ENCODE measurements at regions not wholly inside any gene's neighbourhood (a gene's known extent, or its start where the extent isn't known, plus 50 kb on each side); places are given as distances from the start of the nearest gene placed in this dataset.

DNA sequence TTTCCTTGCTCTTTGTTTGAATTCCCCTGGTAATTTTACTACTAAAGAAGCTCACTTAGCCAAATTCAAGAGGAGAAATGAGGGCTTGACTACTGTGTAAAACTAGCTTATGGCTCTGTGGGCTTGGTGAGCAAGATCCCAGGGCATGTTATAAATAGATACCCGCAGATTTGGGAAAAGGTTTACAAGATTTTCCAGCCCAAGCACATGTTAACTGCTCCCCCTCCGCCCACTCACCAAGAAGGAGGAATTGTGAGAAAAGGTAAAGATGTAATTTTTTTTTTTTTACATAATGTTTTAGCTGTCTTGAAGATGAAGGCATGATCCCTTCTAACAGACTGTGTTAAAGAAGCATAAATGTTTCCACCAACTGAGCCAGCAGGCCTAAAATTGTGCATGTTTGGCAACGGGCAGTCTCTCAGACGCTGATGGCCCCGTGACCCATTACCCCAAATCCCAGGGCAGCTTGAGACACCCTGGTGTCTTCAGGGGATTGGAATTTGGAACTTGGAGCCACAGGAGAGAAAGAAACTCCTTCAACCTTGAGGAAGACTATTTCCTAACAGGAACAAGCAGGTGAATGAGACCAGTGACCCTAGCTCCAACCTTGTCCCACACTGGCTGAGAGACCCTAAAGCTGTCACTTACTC, 429.8 kb upstream of the CELF2 start:
- Histone ChIP-seq H3K27me3 (replicated peaks; ENCODE audit: control insufficient read depth, insufficient read depth, low read length) (no peaks in the 10 kb centered on the region), H3K9me3 (ENCODE audit: control insufficient read depth, low read length) (no peaks in the 10 kb centered on the region), H3K4me1 (ENCODE audit: control insufficient read depth, insufficient read depth, low read length) (peaks cover 51% of the 10 kb centered on the region), H3K36me3 (ENCODE audit: control insufficient read depth, insufficient read depth, low read length, severe bottlenecking) (no peaks in the 10 kb centered on the region), H3K4me3 (ENCODE audit: low read length) (no peak overlapping the region), H3K9ac (ENCODE audit: low read length) (no peak overlapping the region)
- DNase-seq (ENCODE audit: low read depth): no peak

DNA sequence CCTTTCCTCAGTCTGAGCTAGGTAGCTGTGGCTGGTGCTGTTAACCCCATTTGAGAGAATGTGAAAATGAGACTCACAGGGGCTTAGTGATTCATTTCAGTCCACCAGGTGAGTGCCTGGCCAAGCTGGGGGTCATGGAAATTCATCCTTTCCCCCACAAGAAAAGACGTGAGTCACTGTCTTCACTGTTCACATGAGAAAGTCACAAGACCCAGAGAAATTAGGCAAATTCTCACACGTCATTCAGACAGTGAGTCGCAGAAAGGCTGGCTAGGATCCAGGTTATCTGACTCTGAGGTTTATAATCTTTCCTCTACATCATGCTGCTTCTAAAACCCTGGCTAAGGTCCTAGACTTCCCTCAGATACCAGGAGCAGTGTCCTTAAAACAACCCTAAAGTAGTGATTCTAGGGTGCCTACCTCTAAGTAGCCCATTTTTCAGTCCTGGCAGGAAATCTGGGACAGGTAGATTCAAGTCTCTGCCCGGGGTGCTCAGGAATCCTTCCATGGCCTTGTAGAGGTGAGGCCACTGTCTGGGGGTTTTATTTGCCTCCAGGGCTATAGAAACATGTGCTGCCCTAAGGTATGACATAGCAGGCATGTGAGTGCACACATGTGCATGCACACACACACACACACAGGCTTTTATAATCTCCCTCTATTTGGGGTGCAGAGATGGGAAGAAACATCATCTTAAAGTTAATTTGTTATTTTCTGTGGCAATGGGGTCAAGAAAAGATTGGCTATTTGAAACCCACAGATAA, 427.9 kb upstream of the CELF2 start:
- DNase-seq (ENCODE audit: low read depth): no peak
- H3K9ac ChIP-seq (ENCODE audit: low read length): peak overlapping the region; percentile 32
- peaks cover 51% of the 10 kb centered on the region for H3K4me1 ChIP-seq (ENCODE audit: control insufficient read depth, insufficient read depth, low read length)

DNA sequence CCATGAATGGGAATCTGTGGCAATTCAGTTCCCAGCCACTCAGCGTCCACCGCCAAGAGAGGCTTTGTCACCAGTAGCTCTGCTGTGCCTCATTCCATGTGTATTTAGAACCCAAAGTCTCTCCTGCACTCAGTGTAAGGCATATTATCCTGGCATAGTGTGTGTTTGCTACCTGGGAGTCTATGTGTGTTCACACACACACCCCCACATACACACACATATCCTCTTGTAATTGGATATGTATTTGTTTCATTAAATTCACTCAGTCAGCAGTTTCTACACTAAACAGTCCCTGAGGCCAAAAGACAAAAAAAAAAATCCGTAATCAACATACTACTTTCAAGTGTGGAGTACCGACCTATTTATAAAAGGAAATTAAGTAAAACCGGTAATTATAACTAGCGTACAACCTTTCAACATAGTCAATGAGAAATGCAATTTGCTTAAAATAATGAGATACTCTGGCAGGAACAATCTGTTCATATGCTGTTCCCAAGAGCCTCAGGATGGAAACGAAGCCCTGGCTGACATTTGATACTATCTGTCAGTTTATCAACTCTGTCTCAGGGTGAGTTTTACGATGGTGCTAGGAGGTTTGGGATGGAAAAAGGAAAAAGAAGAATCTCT, 425.8 kb upstream of the CELF2 start:
- Histone ChIP-seq H3K27me3 (replicated peaks; ENCODE audit: control insufficient read depth, insufficient read depth, low read length) (no peaks in the 10 kb centered on the region), H3K9ac (ENCODE audit: low read length) (peak overlapping the region; percentile 44), H3K4me1 (ENCODE audit: control insufficient read depth, insufficient read depth, low read length) (peaks cover 51% of the 10 kb centered on the region), H3K4me3 (ENCODE audit: low read length) (peak overlapping the region; percentile 62), H3K9me3 (ENCODE audit: control insufficient read depth, low read length) (no peaks in the 10 kb centered on the region), H3K36me3 (ENCODE audit: control insufficient read depth, insufficient read depth, low read length, severe bottlenecking) (no peaks in the 10 kb centered on the region)
- DNase-seq (ENCODE audit: low read depth): no peak

More for the DNA sequence above, 427.9 kb upstream of the CELF2 start:
- H3K27me3 ChIP-seq (replicated peaks; ENCODE audit: control insufficient read depth, insufficient read depth, low read length): no peaks in the 10 kb centered on the region
- no peaks in the 10 kb centered on the region for H3K9me3 ChIP-seq (ENCODE audit: control insufficient read depth, low read length)
- H3K4me3 ChIP-seq (ENCODE audit: low read length): no peak overlapping the region
- H3K36me3 ChIP-seq (ENCODE audit: control insufficient read depth, insufficient read depth, low read length, severe bottlenecking): no peaks in the 10 kb centered on the region

DNA sequence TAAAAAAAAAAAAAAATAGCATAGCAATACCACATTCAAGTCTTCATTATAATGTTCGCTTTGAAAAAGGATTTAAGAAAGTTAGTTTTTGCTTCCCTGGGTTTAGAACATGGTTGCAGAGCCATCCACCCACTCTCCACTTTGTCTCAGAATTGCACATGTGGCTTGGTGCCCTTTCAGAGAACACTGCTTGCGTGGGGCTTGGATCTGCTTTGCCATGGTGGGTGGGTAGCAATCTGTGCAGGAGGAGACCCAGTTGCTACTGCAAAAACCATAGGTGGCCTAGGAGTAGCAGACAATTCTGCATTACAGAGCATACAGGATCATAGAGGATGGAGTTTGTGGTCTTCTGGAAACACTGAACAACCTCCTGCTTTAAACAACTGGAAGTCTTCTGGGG, 421.4 kb upstream of the CELF2 start:
- DNase-seq (ENCODE audit: low read depth): no peak
- Histone ChIP-seq H3K4me1 (ENCODE audit: control insufficient read depth, insufficient read depth, low read length) (peaks cover 19% of the 10 kb centered on the region), H3K27me3 (replicated peaks; ENCODE audit: control insufficient read depth, insufficient read depth, low read length) (no peaks in the 10 kb centered on the region), H3K9ac (ENCODE audit: low read length) (no peak overlapping the region), H3K36me3 (ENCODE audit: control insufficient read depth, insufficient read depth, low read length, severe bottlenecking) (no peaks in the 10 kb centered on the region), H3K4me3 (ENCODE audit: low read length) (no peak overlapping the region), H3K9me3 (ENCODE audit: control insufficient read depth, low read length) (no peaks in the 10 kb centered on the region)

DNA sequence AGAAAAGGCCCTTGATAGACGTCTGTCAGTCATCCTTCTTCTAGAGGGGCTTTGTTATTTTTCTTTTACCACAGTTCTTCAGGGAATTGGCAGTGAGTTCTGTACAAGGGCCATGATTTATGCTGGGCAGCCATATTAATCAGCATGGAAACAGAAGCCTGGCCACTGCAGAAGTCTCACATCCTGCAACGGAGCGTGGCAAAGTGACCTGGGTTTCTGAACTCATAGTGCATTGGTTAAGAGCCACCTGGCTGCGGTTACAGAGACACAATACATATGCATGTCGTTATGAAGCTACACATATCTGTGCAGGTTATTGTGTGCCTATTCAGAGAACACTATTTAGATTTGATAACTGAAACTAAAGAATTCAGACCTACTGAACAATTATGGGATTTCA, 419.4 kb upstream of the CELF2 start:
- H3K36me3 ChIP-seq (ENCODE audit: control insufficient read depth, insufficient read depth, low read length, severe bottlenecking): no peaks in the 10 kb centered on the region
- DNase-seq (ENCODE audit: low read depth): no peak
- peaks cover 4% of the 10 kb centered on the region for H3K4me1 ChIP-seq (ENCODE audit: control insufficient read depth, insufficient read depth, low read length)

DNA sequence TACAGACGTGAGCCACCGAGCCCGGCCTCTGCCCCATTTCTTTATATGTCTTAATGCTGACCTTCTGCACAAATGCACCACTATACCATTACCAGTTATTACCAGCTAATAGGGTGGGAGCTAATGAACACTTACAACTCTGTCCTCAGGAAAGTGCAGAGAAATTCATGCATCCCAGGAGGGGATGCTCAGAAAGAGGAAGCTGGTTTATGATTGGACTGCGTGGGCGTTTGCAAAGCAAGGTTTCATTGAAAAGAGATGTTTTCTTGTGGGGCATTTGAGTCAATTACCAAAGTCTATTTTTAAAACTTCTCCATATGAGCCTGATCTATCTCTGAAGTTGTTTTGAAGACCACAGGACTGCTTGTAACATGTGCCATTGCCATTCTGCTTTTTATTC, 417.7 kb upstream of the CELF2 start:
- Histone ChIP-seq H3K9ac (ENCODE audit: low read length) (no peak overlapping the region), H3K9me3 (ENCODE audit: control insufficient read depth, low read length) (no peaks in the 10 kb centered on the region), H3K4me3 (ENCODE audit: low read length) (no peak overlapping the region), H3K4me1 (ENCODE audit: control insufficient read depth, insufficient read depth, low read length) (peaks cover 4% of the 10 kb centered on the region), H3K36me3 (ENCODE audit: control insufficient read depth, insufficient read depth, low read length, severe bottlenecking) (no peaks in the 10 kb centered on the region), H3K27me3 (replicated peaks; ENCODE audit: control insufficient read depth, insufficient read depth, low read length) (no peaks in the 10 kb centered on the region)
- DNase-seq (ENCODE audit: low read depth): no peak

More for the DNA sequence above, 419.4 kb upstream of the CELF2 start:
- H3K9me3 ChIP-seq (ENCODE audit: control insufficient read depth, low read length): no peaks in the 10 kb centered on the region
- H3K4me3 ChIP-seq (ENCODE audit: low read length): no peak overlapping the region
- H3K9ac ChIP-seq (ENCODE audit: low read length): no peak overlapping the region
- no peaks in the 10 kb centered on the region for H3K27me3 ChIP-seq (replicated peaks; ENCODE audit: control insufficient read depth, insufficient read depth, low read length)

DNA sequence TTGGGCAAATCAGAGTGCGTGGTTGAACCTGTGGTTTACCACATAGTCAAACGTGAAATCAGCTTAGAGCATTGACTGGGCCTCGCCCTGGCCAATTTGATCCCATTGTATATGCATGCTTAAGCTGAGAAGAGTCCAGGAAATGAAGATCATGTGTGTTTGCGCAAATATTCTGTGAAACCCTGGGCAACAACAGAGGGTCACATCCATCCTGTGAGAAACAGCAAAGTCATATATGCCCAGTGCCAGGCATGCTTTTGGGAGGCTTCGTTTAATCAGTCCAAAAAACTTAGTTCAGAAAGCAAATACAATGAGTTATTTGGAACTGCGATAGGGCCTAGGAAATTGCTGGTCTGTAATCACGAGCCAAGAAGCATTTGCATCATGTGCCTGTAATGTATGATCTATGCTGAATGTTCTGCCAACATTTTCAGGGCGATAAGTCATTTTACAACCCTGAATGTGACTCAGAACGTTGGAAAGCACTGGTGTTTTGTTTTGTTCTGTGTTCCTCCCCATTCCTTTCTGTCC, 412.1 kb upstream of the CELF2 start:
- no peaks in the 10 kb centered on the region for H3K27me3 ChIP-seq (replicated peaks; ENCODE audit: control insufficient read depth, insufficient read depth, low read length)
- H3K9ac ChIP-seq (ENCODE audit: low read length): peak overlapping the region; percentile 72
- peak overlapping the region; percentile 24 for H3K4me3 ChIP-seq (ENCODE audit: low read length)
- H3K36me3 ChIP-seq (ENCODE audit: control insufficient read depth, insufficient read depth, low read length, severe bottlenecking): no peaks in the 10 kb centered on the region
- H3K9me3 ChIP-seq (ENCODE audit: control insufficient read depth, low read length): no peaks in the 10 kb centered on the region
- H3K4me1 ChIP-seq (ENCODE audit: control insufficient read depth, insufficient read depth, low read length): peaks cover 13% of the 10 kb centered on the region
- peak; percentile 6 for DNase-seq (ENCODE audit: low read depth)

DNA sequence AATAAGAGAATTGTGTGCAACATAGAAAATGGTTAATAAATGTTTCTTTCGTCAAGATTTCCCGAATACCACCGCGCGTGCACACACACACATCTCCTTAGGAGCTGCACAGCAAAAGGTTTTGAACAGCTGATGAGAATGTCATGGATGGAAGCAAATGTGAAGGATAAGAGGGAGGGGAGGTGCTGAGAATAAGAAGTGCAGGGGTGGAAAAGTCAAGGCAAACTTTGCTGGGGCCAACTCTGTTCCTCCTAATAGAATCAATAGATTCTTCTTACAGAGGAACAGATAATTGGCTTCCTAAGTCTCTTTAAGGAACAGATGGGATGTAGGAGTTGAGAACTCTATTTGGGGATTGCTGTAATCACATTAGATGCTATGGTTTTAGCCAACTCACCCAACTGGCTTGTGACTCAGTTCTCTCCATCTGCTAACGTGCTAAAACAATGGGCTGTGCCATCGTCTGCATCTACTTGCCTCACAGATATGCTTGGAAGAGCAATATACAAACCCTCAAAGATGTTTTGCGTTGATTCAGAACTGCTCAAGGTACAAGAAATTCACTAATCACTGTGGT, 408.2 kb upstream of the CELF2 start:
- no peak overlapping the region for H3K9ac ChIP-seq (ENCODE audit: low read length)
- H3K36me3 ChIP-seq (ENCODE audit: control insufficient read depth, insufficient read depth, low read length, severe bottlenecking): no peaks in the 10 kb centered on the region
- no peak for DNase-seq (ENCODE audit: low read depth)
- no peaks in the 10 kb centered on the region for H3K27me3 ChIP-seq (replicated peaks; ENCODE audit: control insufficient read depth, insufficient read depth, low read length)
- H3K9me3 ChIP-seq (ENCODE audit: control insufficient read depth, low read length): no peaks in the 10 kb centered on the region
- no peak overlapping the region for H3K4me3 ChIP-seq (ENCODE audit: low read length)
- H3K4me1 ChIP-seq (ENCODE audit: control insufficient read depth, insufficient read depth, low read length): peaks cover 21% of the 10 kb centered on the region

DNA sequence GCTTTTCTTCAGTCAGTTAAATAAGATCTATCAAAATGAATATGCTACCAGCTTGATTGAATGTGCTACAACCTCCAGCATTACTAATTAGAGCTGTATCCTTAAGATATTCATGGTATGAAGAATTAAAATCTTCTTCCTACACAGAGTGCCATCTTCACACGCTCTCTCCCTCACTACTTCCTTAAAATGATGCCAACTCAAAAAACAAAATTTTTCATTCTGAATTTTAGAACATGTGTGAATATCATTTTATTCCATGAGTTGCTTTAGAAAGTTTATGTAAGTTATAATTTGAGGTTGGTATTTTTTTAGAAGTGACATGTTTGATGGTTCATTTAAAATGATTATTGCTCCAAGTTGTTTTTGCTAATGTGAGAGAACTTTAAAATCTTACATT, 407.5 kb upstream of the CELF2 start:
- no peak overlapping the region for H3K9ac ChIP-seq (ENCODE audit: low read length)
- H3K27me3 ChIP-seq (replicated peaks; ENCODE audit: control insufficient read depth, insufficient read depth, low read length): no peaks in the 10 kb centered on the region

DNA sequence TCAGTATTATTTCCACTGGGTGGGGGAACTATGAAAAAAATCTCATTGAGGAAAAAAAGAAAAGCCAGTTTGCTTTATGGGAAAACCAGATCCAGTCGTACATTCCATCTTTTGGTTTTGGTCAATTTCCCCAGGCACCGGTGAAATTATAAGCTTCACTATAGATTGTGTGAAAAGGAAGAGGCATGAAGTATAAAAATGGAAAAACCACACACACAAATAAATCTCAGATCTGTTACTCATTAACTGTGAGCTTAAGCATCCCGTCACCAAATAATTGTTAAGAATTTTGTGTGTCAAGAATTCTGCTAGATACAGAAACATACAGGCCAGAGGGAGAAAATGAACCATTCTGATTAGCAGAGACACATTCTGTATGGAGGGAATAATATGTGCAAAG, 405.5 kb upstream of the CELF2 start:
- Histone ChIP-seq H3K9ac (ENCODE audit: low read length) (no peak overlapping the region), H3K9me3 (ENCODE audit: control insufficient read depth, low read length) (no peaks in the 10 kb centered on the region), H3K36me3 (ENCODE audit: control insufficient read depth, insufficient read depth, low read length, severe bottlenecking) (no peaks in the 10 kb centered on the region), H3K4me1 (ENCODE audit: control insufficient read depth, insufficient read depth, low read length) (peaks cover 11% of the 10 kb centered on the region), H3K4me3 (ENCODE audit: low read length) (no peak overlapping the region), H3K27me3 (replicated peaks; ENCODE audit: control insufficient read depth, insufficient read depth, low read length) (no peaks in the 10 kb centered on the region)
- DNase-seq (ENCODE audit: low read depth): no peak

More for the DNA sequence above, 407.5 kb upstream of the CELF2 start:
- Histone ChIP-seq H3K9me3 (ENCODE audit: control insufficient read depth, low read length) (no peaks in the 10 kb centered on the region), H3K4me1 (ENCODE audit: control insufficient read depth, insufficient read depth, low read length) (peaks cover 20% of the 10 kb centered on the region), H3K36me3 (ENCODE audit: control insufficient read depth, insufficient read depth, low read length, severe bottlenecking) (no peaks in the 10 kb centered on the region), H3K4me3 (ENCODE audit: low read length) (no peak overlapping the region)
- DNase-seq (ENCODE audit: low read depth): no peak

DNA sequence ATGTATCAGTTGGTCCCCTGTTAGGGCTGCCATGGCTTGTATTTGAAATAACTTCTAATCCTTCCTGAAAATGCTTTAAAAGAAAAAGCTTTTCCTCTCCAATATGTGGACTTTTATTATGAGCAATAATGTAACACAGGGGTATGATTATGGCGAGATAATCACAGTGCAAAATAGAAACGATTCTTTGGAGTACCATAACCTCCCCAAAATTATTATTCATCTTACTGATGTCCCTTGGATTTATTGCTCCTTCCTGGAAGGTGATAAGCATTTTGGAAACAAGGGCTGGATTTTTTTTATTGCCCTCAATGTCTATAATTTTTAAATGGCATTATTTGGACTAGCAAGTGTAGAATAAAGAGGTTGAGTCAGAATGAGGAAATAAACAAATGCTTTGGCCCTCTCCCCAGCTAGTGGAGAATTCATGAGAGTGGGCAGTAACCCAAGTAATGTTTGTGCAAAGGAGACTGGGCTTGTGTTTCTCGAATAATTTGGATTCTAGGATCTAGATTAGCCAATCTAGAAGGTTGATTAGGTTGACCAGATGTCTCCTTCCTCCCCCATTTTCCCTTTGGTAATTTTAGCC, 403.9 kb upstream of the CELF2 start:
- H3K9ac ChIP-seq (ENCODE audit: low read length): no peak overlapping the region
- no peaks in the 10 kb centered on the region for H3K9me3 ChIP-seq (ENCODE audit: control insufficient read depth, low read length)
- H3K4me3 ChIP-seq (ENCODE audit: low read length): no peak overlapping the region
- no peak for DNase-seq (ENCODE audit: low read depth)
- H3K27me3 ChIP-seq (replicated peaks; ENCODE audit: control insufficient read depth, insufficient read depth, low read length): no peaks in the 10 kb centered on the region
- H3K4me1 ChIP-seq (ENCODE audit: control insufficient read depth, insufficient read depth, low read length): peaks cover 11% of the 10 kb centered on the region
- H3K36me3 ChIP-seq (ENCODE audit: control insufficient read depth, insufficient read depth, low read length, severe bottlenecking): no peaks in the 10 kb centered on the region
